ENCODE measurements at regions not wholly inside any gene's neighbourhood (a gene's known extent, or its start where the extent isn't known, plus 50 kb on each side); places are given as distances from the start of the nearest gene placed in this dataset.

DNA sequence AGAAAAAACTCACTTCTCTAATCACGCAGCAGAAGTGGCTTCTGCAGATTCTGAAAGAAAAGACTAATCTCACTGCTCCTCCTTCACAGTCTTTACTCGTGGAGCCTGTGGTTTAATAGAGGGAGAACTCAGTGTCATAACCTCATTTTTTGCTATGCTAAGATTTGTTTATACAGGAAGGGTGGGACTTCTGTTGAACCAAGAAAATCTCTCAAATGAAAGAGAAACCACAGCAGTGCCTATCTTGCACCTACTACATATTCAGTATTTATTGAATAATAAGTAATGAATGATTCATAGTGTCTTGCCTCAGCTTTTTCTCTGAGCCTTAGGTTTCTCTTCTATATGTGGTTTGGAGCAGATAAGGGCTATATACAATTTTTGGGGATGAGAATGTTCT lies 136.1 kb upstream of the DMAC1 start:
- H4K91ac ChIP-seq (ENCODE audit: insufficient read length, low read depth, low read length): no peak overlapping the region
- no peak overlapping the region for H2BK20ac ChIP-seq (ENCODE audit: low read depth, low read length, poor library complexity, severe bottlenecking)
- H3K4ac ChIP-seq (ENCODE audit: low read depth, low read length): no peak overlapping the region
- no peak overlapping the region for H2BK5ac ChIP-seq (ENCODE audit: insufficient read length, low read length)
- H3K56ac ChIP-seq (ENCODE audit: insufficient read length, low read depth, low read length): no peak overlapping the region
- H4K8ac ChIP-seq (replicated peaks; ENCODE audit: insufficient read length, low read depth, low read length): no peak overlapping the region
- no peaks in the 10 kb centered on the region for H3K27me3 ChIP-seq (ENCODE audit: insufficient read depth, low read length)
- no peak overlapping the region for H2BK120ac ChIP-seq (ENCODE audit: low read depth, low read length, poor library complexity, severe bottlenecking)
- Mint-ChIP-seq H3K27me3 (ENCODE audit: low read depth) (peaks cover 2% of the 10 kb centered on the region; the same call in 1 of the 2 replicates), H3K4me1 (peaks cover 6 to 7% of the 10 kb centered on the region in 2 experiments), H3K9me3 (peaks cover 5 to 6% of the 10 kb centered on the region in 2 experiments; a peak in 3 of 5 replicates), H3K4me3 (no peak overlapping the region), H3K27ac (peak overlapping the region in 1 of 3 experiments; percentile 56; a peak in 1 of 7 replicates), H3K36me3 (ENCODE audit: insufficient read depth in 1 of 3, low read depth in 3 of 3) (peaks cover 0 to 3% (median 0%) of the 10 kb centered on the region in 3 experiments; a peak in 1 of 7 replicates)
- H3K4me1 ChIP-seq (ENCODE audit: insufficient read depth, low read length): peaks cover 4% of the 10 kb centered on the region
- no peak overlapping the region for H3K27ac ChIP-seq (ENCODE audit: insufficient read length, low read depth, low read length)
- H3K9ac ChIP-seq (ENCODE audit: extremely low read depth, insufficient read length, low read length): no peak overlapping the region
- H3K23ac ChIP-seq (ENCODE audit: insufficient read length, low read depth, low read length): no peak overlapping the region
- H2AFZ ChIP-seq (ENCODE audit: low read length): no peak overlapping the region
- H2AK5ac ChIP-seq (ENCODE audit: insufficient read length, low read length): no peak overlapping the region
- H3T11ph ChIP-seq (ENCODE audit: low read length): no peak overlapping the region
- no peaks in the 10 kb centered on the region for H3K79me2 ChIP-seq (ENCODE audit: insufficient read depth, low read length)
- DNase-seq: no peak
- H3K18ac ChIP-seq (ENCODE audit: insufficient read length, low read depth, low read length): no peak overlapping the region
- H2BK15ac ChIP-seq (ENCODE audit: low read depth, low read length): no peak overlapping the region
- no peaks in the 10 kb centered on the region for H4K20me1 ChIP-seq (ENCODE audit: control insufficient read depth, insufficient read depth, insufficient read length)
- H3K79me1 ChIP-seq (ENCODE audit: insufficient read depth, low read depth, low read length, poor library complexity, severe bottlenecking): no peaks in the 10 kb centered on the region
- no peaks in the 10 kb centered on the region for H3K23me2 ChIP-seq (ENCODE audit: insufficient read length, low read depth, low read length, poor library complexity, severe bottlenecking)
- TF ChIP-seq, protein P1, sequence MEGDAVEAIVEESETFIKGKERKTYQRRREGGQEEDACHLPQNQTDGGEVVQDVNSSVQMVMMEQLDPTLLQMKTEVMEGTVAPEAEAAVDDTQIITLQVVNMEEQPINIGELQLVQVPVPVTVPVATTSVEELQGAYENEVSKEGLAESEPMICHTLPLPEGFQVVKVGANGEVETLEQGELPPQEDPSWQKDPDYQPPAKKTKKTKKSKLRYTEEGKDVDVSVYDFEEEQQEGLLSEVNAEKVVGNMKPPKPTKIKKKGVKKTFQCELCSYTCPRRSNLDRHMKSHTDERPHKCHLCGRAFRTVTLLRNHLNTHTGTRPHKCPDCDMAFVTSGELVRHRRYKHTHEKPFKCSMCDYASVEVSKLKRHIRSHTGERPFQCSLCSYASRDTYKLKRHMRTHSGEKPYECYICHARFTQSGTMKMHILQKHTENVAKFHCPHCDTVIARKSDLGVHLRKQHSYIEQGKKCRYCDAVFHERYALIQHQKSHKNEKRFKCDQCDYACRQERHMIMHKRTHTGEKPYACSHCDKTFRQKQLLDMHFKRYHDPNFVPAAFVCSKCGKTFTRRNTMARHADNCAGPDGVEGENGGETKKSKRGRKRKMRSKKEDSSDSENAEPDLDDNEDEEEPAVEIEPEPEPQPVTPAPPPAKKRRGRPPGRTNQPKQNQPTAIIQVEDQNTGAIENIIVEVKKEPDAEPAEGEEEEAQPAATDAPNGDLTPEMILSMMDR (conservative IDR thresholded peaks at IDR 0.05): no peak
- H3K4me2 ChIP-seq (ENCODE audit: insufficient read depth, insufficient read length, low read length): no peak overlapping the region
- H3K9me3 ChIP-seq (ENCODE audit: control insufficient read depth, low read depth, low read length): no peaks in the 10 kb centered on the region
- H4K5ac ChIP-seq (ENCODE audit: insufficient read length, low read depth, low read length): no peak overlapping the region
- no CpG with 5 or more reads among the region's 2 CpGs for WGBS (ENCODE audit: extremely low coverage, insufficient read length, low lambda C conversion rate)
- H3K14ac ChIP-seq (ENCODE audit: insufficient read depth, low read length): no peak overlapping the region
- H2BK12ac ChIP-seq (ENCODE audit: insufficient read length, low read depth, low read length): no peak overlapping the region

All from H9 (cell line).